ENCODE measurements at regions not wholly inside any gene's neighbourhood (a gene's known extent, or its start where the extent isn't known, plus 50 kb on each side); places are given as distances from the start of the nearest gene placed in this dataset.
"Not testable (repeated sequence)": the region's sequence is repeated elsewhere in the genome, so short reads cannot be mapped to it uniquely, and the experiment has no call there.

GRCh38 chr20:64327223-64327549 is 71.6 kb downstream of the PCMTD2 start:
- not testable (repeated sequence) for DNase-seq

DNA sequence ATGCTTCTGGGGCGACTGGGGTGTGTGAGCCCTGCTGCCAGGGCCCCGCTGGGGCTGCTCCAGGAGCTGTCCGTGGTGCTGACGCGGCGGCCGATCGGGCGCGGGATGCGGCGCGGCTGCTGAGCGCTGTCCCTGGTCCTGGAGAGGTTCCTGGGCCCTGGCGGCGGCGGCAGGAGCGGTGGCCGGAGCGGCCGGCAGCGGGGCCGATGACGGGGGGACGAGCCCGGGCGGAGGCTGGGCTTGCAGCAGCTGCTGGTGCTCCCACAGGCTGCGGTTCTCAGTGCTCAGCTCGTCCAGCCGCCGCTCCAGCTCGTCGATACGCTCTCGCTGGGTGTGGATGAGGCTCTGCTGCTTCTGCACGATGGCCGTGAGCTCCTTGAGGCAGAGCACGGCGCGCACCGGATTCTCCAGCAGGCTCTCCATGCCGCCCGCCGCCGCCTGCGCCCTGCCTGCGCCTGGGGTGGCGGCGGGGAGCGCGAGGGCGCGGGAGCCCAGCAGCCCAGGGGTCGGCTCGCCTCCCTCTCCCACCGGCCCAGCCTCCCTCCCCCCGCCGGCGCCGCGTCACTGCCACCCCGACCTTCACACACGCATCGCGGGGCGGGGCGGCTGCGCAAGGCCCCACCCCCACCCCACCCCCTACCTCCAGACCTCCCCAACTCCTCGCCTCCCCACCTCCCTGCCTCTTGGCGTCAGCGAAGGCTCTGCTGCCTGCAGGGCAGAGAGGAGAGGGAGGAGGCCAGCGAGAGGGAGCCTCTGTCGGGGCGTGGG is 72.2 kb downstream of the PCMTD2 start:
- DNase-seq: peak; percentile 19

- DNase-seq: not testable (repeated sequence)
Observed at GRCh38 chr20:64328595-64329250, 73.2 kb downstream of the PCMTD2 start.

DNA sequence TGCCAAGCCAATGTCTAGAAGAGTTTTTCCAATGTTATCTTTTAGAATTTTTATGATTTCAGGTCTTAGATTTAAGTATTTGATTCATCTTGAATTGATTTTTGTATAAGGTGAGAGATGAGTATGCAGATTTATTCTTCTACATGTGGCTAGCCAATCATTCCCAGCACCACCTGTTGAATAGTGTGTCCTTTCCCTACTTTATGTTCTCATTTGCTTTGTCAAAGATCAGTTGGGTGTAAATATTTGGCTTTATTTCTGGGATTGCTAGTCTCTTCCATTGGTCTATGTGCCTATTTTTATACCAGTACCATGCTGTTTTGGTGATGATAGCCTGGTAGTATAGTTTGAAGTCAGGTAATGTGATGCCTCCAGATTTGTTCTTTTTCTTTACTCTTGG is 77.1 kb downstream of the PCMTD2 start:
- DNase-seq: not testable (repeated sequence)
